ENCODE measurements at regions not wholly inside any gene's neighbourhood (a gene's known extent, or its start where the extent isn't known, plus 50 kb on each side); places are given as distances from the start of the nearest gene placed in this dataset.

DNA sequence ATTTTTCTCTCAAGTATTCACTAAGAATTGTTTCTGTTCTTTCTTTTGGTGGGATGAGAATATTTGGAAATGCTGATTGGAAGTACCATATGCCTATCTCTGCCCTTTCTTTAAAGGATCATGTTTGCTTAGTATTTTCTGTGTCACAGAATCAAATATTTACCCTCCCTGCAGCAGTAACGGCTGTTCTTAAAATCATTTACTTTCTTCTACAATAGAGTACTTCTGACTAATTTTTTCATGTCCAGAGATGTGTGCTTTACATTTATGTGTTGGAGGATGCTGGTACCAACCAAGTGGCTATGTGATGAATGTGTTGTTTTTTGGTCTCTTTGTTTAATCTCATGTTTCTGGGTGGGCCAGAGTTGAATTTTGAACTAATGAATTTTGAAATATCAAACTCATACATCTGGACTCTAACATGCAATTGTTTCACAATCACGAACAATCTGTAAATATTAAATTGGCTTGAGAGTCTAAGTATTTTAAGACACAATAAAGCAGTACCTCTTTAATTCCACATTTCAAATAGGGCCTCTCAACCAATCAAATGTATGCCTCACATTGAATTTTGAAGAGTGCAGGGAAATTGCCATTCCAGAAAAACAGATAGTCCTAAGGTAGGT lies 59.4 kb upstream of the ARSJ start:
- TF ChIP-seq, protein P1, sequence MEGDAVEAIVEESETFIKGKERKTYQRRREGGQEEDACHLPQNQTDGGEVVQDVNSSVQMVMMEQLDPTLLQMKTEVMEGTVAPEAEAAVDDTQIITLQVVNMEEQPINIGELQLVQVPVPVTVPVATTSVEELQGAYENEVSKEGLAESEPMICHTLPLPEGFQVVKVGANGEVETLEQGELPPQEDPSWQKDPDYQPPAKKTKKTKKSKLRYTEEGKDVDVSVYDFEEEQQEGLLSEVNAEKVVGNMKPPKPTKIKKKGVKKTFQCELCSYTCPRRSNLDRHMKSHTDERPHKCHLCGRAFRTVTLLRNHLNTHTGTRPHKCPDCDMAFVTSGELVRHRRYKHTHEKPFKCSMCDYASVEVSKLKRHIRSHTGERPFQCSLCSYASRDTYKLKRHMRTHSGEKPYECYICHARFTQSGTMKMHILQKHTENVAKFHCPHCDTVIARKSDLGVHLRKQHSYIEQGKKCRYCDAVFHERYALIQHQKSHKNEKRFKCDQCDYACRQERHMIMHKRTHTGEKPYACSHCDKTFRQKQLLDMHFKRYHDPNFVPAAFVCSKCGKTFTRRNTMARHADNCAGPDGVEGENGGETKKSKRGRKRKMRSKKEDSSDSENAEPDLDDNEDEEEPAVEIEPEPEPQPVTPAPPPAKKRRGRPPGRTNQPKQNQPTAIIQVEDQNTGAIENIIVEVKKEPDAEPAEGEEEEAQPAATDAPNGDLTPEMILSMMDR (IDR thresholded peaks at IDR 0.05; ENCODE audit: poor library complexity, severe bottlenecking): no peak
- TF ChIP-seq SMC3 (conservative IDR thresholded peaks at IDR 0.05; ENCODE audit: poor library complexity): no peak
- TF ChIP-seq EZH2 (IDR thresholded peaks at IDR 0.05; ENCODE audit: borderline replicate concordance, insufficient read depth, low read length, poor library complexity, severe bottlenecking): no peak
- no peak for TF ChIP-seq POLR2AphosphoS5 (IDR thresholded peaks at IDR 0.05)
- no peak for TF ChIP-seq MXI1 (conservative IDR thresholded peaks at IDR 0.05; ENCODE audit: poor library complexity, severe bottlenecking)
- TF ChIP-seq EP300 (conservative IDR thresholded peaks at IDR 0.05; ENCODE audit: poor library complexity, severe bottlenecking): no peak
- no peak for TF ChIP-seq RAD21 (conservative IDR thresholded peaks at IDR 0.05)
- no peak for TF ChIP-seq TAF1 (IDR thresholded peaks at IDR 0.05; ENCODE audit: low read depth)
- TF ChIP-seq, protein P2, sequence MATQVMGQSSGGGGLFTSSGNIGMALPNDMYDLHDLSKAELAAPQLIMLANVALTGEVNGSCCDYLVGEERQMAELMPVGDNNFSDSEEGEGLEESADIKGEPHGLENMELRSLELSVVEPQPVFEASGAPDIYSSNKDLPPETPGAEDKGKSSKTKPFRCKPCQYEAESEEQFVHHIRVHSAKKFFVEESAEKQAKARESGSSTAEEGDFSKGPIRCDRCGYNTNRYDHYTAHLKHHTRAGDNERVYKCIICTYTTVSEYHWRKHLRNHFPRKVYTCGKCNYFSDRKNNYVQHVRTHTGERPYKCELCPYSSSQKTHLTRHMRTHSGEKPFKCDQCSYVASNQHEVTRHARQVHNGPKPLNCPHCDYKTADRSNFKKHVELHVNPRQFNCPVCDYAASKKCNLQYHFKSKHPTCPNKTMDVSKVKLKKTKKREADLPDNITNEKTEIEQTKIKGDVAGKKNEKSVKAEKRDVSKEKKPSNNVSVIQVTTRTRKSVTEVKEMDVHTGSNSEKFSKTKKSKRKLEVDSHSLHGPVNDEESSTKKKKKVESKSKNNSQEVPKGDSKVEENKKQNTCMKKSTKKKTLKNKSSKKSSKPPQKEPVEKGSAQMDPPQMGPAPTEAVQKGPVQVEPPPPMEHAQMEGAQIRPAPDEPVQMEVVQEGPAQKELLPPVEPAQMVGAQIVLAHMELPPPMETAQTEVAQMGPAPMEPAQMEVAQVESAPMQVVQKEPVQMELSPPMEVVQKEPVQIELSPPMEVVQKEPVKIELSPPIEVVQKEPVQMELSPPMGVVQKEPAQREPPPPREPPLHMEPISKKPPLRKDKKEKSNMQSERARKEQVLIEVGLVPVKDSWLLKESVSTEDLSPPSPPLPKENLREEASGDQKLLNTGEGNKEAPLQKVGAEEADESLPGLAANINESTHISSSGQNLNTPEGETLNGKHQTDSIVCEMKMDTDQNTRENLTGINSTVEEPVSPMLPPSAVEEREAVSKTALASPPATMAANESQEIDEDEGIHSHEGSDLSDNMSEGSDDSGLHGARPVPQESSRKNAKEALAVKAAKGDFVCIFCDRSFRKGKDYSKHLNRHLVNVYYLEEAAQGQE (IDR thresholded peaks at IDR 0.05; ENCODE audit: borderline replicate concordance): no peak
